Stimulated activated CD4-positive, alpha-beta T cell treated with anti-CD3 and anti-CD28 coated beads, Interleukin-1b, Interleukin-23, amount 100 ng/mL, for 4 hours (primary cell): ENCODE measurements at regions not wholly inside any gene's neighbourhood (a gene's known extent, or its start where the extent isn't known, plus 50 kb on each side); places are given as distances from the start of the nearest gene placed in this dataset.

Experiments used
- DNase-seq, 2 donors: peaks; one replicate each; pipeline ENCODE4 v3.0.0-alpha.2; 2020; ENCODE audit warnings: low read depth in 2 of 2

DNA sequence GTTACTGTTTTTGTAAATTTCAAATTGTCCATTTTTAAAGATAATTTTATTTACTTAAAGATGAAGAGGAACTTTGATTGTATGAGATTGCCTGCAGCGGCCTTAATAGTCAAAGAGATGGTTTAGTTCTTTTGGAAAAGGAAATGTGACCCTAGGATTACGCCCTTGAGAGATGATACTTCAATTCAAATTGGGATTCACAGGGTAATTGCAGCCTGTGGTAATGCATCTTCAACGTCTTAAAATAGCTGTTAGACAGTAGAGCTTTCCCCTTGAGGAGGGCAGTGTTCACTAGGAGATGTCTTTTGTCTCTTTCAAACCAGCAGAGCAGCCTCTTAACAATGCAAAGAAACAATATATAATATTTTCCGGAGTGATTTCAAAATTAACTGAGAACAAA, 127.1 kb downstream of the TAF11L14 start:
- no peak for DNase-seq

DNA sequence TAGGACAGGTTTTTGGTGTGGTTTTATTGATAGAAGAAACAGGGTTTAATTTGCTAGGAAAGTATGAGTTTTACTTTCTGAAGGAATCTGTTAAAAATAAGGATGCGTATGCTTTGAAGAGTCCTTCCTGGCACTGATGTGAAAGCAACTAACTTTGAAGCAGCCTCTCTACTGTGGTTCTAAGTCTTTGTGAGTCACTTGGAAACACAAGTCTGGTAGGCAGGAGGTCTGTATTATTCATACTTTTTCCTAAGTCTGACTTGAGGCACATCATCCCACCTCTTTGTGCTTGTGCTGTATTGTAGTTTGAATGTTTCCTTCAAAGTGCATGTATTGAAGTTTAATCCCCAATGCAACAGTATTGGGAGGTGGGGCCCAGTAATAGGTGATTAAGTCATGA, 129.0 kb downstream of the TAF11L14 start:
- DNase-seq = no peak

DNA sequence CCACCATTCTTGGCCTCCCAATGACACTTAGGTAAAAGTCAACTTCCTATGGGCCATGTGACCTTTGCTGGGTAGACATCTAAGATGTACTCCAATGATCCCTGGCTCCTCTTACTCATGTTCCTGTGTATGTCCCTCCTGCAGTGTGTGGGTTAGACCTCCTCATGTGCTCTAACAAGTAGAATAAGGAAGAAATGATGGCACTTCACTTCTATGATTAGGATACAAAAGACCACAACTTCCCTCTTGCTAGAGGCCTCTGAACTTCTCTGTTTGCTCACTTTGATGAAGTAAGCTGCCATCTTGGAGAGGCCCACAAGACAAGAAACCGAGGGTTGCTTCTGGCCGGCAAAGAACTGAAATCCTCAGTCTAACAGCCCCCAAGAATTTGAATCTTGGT, 131.8 kb downstream of the TAF11L14 start:
- DNase-seq = no peak

DNA sequence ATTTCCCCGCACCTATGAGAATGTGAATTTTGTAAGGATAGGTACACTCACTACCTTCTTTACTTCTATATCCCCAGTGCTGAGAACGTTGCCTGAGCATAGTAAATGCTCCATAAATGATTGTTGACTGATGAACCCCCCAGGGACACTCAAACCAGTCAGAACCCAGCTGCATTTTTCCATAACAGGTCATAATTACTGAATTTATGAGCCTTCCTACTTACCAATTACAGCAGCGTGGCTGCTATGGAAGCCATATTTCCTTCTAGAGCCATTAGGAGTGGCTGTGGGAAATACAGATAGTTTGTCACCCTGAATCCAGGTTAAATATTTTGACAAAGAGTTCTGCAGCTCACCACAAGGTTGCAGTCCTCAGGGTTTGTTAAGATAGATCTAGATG, 135.0 kb downstream of the TAF11L14 start:
- no peak for DNase-seq

DNA sequence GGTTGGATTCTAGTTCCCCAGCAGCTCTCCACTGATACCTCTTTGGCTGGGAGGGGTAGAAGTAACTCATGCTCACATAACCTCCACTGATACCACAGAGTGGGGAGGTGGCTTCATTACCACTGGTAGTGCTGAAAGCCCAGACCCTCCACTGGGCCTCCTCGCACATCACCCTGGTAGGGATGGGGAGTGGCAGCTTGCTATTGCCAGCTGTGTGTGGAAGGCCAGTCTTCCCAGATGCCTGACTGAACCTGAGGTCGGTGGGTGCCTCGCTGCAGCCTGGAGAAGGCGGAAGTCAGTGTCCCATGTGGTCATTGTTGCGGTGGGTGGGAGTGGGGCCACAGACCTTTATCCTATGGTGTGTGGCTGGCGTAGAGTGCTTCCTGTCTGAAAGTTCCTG, 138.0 kb downstream of the TAF11L14 start:
- no peak for DNase-seq

DNA sequence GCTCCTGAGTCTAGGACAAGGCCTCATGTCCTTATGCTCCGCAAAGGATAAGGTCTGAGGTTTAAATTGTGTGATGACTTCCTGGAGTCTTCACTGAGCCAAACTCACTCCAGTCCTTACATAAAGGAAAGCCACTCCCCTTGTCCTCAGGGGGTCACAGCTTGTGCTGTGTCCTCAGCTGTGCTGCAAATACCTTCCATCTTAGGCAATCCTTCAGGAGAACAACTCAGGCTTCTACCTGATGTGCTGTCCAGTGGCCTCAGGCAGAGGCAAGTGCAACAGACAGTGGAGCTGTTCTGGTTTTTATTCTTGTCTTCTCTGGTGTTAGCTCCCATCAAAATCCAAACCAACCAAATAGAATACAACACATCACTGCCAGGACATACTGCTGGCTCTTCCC, 151.5 kb downstream of the TAF11L14 start:
- DNase-seq = no peak

DNA sequence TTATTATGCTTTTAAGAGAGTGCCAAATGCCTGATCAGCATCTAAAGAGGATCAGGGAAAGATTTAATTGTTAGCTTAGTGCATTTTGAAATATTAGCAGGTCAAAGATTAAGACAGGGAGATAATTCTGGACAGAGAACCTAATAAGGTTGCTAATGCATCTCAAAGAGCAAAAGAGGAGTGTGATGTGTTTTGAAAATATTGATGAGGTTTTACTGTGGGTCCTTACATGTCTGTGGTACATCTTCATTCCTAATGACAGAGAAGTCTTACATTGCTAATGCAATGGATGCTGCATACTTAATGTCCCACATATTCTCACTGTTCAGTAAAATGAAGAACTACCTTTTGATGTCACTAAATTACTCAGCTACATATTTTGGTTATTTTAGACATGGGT, 154.1 kb downstream of the TAF11L14 start:
- no peak for DNase-seq

DNA sequence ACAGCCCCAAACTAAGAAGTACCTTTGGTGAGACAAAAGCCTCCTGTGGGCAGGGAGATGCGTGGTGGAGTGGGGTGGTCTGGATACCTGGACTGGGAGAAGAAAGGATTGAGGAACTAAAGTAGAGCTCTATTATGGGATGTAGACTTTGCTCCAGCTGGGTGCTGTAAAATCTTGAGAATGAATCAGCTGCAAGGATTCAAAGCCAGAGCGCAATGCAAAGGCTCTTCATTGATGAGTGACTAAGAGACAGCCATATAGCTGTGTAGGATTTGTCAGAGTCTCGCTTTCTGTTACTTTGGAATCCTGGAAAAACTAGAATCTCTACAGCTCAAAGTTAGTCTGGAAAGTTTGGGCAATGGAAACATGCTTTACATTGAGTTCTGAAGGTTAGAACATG, 159.9 kb downstream of the TAF11L14 start:
- DNase-seq = no peak

DNA sequence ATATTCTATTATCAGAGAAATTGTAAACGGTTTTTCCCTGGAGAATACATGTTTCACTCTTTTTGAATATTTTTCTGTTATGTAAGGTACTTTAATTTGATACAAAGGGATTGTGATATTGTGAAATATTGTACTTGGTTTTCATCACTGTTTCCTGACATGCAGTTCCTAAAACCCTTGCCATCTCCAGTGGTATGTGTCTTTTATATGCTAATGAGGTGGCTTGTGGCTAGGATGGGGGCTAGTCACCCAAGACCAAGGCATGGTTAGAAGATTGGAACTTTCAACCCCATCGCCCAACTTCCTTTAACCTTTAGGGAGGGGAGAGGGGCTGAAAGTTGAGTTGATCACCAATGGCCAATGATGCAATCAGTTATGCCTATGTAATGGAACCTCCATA, 160.6 kb downstream of the TAF11L14 start:
- DNase-seq = no peak

DNA sequence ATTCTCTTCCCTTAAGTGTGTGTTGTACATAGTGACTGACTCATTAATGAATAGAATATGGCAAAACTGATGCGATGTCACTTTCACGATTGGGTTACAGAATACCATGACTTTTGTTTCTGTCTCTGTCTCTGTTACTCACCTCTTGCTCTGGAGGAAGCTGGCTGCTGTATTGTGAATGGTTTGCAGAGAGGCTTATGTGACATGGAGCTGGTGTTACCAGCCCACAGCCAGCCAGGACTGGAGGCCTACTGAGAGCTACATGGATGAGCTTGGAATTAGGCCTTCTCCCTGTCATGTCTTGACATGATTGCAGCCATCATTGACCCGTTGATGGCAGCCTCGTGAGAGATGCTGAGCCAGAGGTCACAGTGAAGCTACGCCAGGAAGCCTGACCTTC, 161.9 kb downstream of the TAF11L14 start:
- no peak for DNase-seq

DNA sequence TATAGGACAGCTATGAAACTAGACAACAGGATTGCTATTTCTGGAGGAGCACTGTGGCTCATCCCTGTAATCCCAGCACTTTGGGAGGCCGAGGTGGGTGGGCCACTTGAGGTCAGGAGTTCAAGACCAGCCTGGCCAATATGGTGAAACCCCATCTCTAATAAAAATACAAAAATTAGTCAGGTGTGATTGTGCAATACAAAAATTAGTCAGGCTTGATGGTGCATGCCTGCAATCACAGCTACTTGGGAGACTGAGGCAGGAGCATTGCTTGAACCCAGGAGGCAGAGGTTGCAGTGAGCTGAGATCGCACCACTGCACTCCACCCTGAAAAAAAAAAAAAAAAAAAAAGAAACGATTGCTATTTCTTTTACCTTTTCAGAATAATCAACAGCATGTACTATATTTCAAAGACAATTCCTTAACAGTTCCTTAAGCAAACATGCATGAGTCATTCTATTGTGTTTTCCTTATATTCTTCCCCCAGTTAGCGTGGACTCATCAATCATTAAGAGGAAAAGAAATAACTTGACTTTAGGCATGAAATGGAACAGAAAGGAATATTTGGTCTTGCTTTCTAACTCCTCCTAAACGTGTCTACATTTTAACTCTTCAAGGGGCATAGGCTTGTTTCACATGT, 162.6 kb downstream of the TAF11L14 start:
- no peak for DNase-seq

DNA sequence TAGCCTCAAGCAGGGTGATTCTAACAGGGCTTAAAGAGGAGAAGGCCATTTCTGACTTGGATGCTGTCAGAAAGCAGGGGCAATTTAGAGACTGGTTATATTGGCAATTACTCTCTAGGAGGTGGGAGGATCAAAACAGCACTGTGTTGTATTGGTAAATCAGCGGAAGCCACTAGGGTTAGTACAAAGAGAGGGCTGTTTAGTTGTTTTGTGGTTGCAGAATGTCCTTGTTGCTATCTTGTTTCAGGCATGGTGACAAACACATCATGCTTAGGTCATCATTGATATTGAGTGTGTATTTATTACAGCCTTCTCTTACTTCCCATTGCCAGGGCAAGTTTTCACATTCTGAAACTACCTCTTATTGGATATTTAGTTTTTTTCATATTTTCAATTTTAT, 165.3 kb downstream of the TAF11L14 start:
- no peak for DNase-seq

DNA sequence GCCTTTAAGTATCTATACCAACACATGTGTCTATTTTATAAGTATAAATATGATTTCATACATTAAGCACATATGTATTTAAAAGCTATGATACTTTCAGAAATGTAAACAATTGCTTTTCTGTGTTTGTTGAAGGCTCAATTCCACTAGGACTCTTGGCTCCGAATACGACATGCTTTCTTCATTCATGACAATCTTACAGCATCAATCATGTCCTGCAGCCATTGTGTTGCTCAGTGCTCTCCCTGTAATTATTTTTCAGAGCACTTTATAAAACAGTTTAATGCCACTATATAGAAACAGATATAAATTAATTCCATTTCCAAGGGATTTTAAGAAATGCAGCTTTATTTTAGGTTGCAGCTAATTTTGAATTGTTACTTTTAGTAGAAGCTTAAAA, 167.3 kb downstream of the TAF11L14 start:
- no peak for DNase-seq

DNA sequence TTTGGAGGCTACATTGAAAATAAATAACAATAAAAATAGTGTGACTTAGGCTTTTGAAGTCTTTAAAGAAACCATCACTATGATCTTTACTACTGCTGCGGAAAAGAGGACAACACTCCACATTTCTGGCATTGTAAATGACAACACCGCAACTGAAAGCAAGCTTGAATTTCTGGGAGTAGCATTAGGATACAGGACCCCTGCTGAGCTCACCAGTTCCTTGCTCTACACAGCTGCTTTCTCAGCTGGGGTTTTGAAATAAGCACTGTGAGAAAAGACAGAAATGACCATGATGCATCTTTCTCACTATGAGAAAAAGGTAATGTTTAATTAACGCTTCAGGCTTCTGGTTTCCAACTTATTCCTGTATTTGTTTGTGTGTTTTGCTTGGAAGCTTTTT, 168.0 kb downstream of the TAF11L14 start:
- DNase-seq = no peak

DNA sequence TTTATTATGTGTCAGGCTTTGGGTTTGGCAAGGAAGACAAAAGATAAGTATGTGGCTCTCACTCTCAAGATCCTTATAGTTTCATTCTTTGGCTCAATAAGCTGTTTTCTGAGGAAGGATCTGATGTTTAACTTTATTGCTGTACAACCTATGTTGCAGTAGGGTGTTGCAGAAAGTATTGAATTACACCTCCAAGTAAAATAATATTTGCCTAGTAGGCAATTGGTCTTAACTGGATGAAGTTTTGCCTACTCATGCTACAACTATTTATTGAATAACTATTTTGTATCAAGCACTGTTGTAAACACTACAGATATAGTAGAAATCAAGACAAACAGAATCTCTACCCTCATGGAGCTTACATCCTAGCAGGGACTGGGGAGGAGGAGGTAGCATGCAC, 169.7 kb downstream of the TAF11L14 start:
- no peak for DNase-seq

DNA sequence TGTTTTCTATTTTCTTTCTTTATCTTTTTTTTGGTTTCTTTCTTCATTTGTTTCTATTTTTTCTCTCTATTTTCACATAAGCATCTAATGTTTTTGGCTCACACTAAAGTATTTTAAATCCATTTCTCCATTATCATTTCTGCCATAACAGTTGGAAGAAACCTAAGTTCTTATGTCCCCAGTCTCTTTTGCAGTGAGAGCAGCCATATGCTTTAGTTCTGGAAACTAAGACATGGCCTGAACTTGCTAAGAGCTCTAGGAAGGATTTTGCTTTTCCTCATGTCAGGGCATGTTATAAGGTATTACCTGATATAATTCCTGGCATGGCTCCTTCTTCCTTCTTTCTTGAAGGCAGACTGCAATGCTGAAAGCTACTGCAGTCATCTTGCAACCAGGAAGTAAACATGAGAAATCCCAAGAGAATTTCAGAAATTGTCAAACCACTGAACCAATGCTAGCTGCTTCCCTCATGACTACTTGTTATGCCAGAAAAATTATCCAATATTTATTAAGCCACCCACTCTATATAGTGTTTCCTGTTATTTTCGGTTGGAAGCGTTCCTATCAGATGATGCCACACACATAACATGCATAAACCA, 171.1 kb downstream of the TAF11L14 start:
- no peak for DNase-seq

DNA sequence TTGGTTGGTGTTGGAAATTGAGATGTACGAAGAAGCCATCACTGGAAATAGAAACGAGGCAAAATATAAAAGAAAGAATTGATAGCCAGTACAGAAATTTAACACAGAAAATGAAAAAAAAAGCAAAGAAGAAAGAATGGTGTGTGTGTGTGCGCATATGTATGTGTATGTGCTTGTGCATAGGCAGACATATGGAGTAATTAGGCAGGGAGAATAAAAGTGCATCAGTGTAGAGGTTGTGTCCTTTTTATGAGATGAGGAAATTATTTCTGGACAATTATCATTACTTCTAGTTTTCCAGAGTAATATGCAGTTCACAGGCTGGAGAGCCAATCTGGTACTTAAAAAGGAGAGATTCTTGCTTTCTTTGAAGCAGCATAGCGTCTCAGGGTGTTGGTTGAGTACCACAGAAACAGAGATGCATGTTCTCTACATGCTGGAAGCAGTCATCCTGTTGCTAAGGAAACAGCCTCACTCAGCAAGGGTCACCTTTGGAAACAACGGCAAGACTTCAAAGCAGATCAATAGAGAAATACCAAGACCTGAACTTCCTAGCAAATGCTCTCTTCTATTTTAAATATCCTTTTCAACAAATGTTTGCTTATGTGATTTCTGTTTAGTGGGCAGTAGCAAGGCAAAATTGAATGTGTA, 172.7 kb downstream of the TAF11L14 start:
- no peak for DNase-seq

DNA sequence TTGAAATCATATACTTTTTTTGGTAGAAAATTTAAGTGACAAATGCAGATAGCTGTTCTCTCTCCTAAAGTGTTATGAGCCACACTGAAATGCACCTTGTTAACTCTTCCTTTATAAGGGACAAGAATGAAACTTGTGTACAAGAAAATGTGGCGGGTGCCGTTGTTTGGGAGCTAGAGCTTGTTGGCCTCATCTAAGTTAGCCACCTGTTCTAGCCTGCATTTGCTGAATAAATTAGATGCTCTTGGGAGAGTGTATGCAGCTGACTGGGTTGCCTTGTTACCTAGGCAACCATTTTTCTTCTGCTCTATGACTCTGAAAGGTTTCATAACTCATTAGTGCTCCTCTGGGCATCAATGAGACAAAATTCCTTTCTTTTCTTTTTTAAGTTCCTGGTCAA, 174.3 kb downstream of the TAF11L14 start:
- no peak for DNase-seq

DNA sequence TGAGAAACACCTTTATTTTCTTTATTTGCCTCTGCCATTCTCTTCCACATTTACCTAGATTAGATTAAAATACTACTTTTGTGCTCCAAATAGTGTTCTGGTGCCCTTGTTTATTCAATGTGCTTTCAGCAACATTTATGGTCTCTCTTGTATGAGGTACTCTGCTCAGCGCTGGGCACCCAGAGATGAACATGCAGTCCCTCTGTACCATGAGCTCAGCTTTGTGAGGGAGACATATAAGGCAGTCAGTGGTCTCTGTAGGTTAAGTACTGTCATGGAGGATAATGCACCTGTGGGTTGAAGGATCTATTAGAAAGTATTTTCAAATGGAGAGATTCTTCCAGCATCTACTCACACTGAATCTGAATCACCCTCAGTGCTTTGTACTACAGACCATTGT, 176.5 kb downstream of the TAF11L14 start:
- DNase-seq = no peak

DNA sequence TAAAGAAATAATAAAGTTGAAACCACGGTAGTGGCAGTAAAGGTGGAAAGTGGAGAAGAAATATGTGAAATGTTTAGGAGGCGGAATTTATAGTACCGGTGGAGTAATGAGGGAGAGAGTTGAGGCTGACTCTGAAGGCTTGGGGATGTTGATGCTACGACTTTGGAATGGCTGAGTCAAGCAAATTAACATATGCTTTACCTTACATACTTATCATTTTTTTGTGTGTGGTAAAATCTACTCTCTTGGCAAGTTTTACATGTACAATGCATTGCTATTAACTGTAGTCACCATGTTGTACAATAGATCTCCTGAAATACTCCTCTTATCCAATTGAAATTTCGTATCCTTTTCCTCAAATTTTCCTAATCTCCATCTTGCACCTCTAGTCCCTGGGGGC, 179.0 kb downstream of the TAF11L14 start:
- DNase-seq = no peak

DNA sequence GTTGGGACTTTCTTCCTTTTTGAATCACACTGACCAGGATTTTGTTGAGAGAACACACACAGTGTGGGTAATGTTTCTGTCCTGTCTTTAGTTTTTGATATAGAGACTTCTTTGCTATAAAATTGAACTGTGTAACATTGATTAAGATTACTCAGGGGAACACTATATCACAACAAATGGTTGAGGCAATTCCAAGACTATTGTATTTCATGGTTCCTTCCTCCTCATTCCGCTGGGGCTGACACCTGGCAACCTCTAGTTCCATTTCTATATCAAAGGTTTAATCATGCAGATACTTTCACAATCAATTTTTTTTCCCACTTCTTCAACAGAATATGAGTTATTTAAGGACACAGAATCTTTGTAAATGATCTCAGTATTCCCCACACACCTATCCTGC, 182.2 kb downstream of the TAF11L14 start:
- no peak for DNase-seq

DNA sequence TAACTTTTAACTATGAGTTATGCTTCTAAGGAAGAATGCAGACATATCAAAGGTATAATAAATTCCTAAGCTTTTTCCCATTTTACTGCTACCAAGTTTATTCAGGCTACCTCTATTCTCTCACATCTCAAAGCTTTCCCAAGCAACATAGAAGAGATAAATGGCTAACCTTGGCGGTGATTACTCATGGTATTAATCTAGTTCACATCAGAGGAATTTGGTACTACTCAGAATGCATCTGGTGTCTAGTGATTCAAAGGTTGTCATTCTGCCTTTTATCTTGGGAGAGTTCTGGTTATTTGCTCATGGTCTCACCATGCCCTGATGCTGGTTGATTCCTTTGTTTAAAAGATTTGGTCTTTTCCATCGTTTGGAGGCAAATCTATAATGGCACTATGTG, 182.7 kb downstream of the TAF11L14 start:
- DNase-seq = no peak

DNA sequence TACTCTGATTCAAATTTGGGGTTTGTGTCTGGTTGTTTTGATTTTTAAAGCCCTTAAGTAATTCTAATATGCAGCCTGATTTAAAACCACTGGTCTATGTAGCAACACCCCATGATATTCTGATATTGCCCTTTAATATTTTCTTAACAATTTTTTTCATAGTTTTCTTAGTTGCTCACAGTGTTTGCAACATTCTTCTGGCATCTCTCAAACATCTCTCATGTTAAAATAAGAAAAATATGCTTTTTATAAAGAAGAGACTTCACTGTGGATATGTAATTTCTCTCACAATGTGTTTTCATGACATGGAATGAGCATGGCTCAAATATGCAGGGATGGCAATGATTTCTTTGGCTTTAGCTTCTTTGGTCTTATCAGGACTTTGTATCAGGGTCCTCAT, 183.7 kb downstream of the TAF11L14 start:
- DNase-seq = no peak

DNA sequence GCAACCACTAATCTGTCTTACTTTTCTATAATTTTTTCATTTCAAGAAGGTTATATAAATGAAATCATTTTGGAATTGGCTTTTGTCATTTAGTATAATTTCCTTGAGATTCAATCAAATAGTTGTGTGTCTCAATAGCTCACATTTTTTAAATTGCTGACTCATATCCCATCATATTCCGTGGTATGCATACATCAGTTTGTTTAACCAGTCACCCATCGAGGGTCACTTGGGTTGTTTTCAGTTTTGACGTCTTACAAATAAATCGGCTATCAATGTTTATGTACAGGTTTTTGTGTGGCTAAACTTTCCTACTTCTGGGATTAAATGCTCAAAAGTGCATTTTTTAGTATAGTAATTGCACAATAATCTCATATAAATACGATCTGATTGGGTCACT, 185.5 kb downstream of the TAF11L14 start:
- DNase-seq = no peak
